HG02642 (cell line): ENCODE measurements at regions not wholly inside any gene's neighbourhood (a gene's known extent, or its start where the extent isn't known, plus 50 kb on each side); places are given as distances from the start of the nearest gene placed in this dataset.

Experiments used
- ATAC-seq: cut with Tn5 transposase; IDR thresholded peaks from one replicate; pipeline ENCODE4 v1.9.1; 2021; ENCODE audit warnings: mild to moderate bottlenecking; ENCODE audit not compliant: unreplicated experiment, poor library complexity

GRCh38 chr4:176383273-176384077 lies 63.7 kb downstream of the SPCS3 start:
- no peak for ATAC-seq

- ATAC-seq = no peak
Measured at GRCh38 chr4:176385601-176386000, 65.8 kb downstream of the SPCS3 start.

- no peak for ATAC-seq
Measured at GRCh38 chr4:176387571-176387970, 67.8 kb downstream of the SPCS3 start.

GRCh38 chr4:176393306-176394013 lies 73.7 kb downstream of the SPCS3 start:
- no peak for ATAC-seq

- ATAC-seq = no peak
Measured at GRCh38 chr4:176400816-176401461, 81.2 kb downstream of the SPCS3 start.

- ATAC-seq = no peak
Measured at GRCh38 chr4:176404621-176405020, 84.9 kb downstream of the SPCS3 start.

GRCh38 chr4:176406297-176406696 lies 86.5 kb downstream of the SPCS3 start:
- no peak for ATAC-seq

GRCh38 chr4:176406736-176407135 lies 87.0 kb downstream of the SPCS3 start:
- ATAC-seq = no peak

- no peak for ATAC-seq
Measured at GRCh38 chr4:176409627-176410026, 89.9 kb downstream of the SPCS3 start.

GRCh38 chr4:176413171-176413570 lies 93.4 kb downstream of the SPCS3 start:
- ATAC-seq = no peak

GRCh38 chr4:176422001-176422400 lies 102.2 kb downstream of the SPCS3 start:
- ATAC-seq = no peak

- no peak for ATAC-seq
Measured at GRCh38 chr4:176422511-176422910, 102.7 kb downstream of the SPCS3 start.

GRCh38 chr4:176425035-176425434 lies 105.3 kb downstream of the SPCS3 start:
- no peak for ATAC-seq

- ATAC-seq = no peak
Measured at GRCh38 chr4:176432811-176433540, 113.2 kb downstream of the SPCS3 start.

GRCh38 chr4:176433983-176434382 lies 114.2 kb downstream of the SPCS3 start:
- ATAC-seq = no peak

- ATAC-seq = peak; percentile 6
Measured at GRCh38 chr4:176435901-176436292, 116.1 kb downstream of the SPCS3 start.

- peak; percentile 62 for ATAC-seq
Measured at GRCh38 chr4:176436293-176436973, 116.7 kb downstream of the SPCS3 start.

GRCh38 chr4:176437756-176438155 lies 118.0 kb downstream of the SPCS3 start:
- ATAC-seq = no peak

GRCh38 chr4:176438401-176438800 lies 118.6 kb downstream of the SPCS3 start:
- ATAC-seq = no peak

GRCh38 chr4:176439611-176440010 lies 119.8 kb downstream of the SPCS3 start:
- no peak for ATAC-seq
